Left forelimb (tissue), 1 donor: ENCODE measurements at regions not wholly inside any gene's neighbourhood (a gene's known extent, or its start where the extent isn't known, plus 50 kb on each side); places are given as distances from the start of the nearest gene placed in this dataset.
A peak's percentile ranks its signal among the peaks of the same experiment; 100 is the strongest.
"Not testable (repeated sequence)": the region's sequence is repeated elsewhere in the genome, so short reads cannot be mapped to it uniquely, and the experiment has no call there.

Experiments used
- DNase-seq: peaks from one replicate; pipeline ENCODE4 v3.0.0-alpha.2; 2018; ENCODE audit warnings: low spot score

GRCh38 chr9:134546746-134547145 lies 94.9 kb upstream of the COL5A1 start:
- no peak for DNase-seq

DNA sequence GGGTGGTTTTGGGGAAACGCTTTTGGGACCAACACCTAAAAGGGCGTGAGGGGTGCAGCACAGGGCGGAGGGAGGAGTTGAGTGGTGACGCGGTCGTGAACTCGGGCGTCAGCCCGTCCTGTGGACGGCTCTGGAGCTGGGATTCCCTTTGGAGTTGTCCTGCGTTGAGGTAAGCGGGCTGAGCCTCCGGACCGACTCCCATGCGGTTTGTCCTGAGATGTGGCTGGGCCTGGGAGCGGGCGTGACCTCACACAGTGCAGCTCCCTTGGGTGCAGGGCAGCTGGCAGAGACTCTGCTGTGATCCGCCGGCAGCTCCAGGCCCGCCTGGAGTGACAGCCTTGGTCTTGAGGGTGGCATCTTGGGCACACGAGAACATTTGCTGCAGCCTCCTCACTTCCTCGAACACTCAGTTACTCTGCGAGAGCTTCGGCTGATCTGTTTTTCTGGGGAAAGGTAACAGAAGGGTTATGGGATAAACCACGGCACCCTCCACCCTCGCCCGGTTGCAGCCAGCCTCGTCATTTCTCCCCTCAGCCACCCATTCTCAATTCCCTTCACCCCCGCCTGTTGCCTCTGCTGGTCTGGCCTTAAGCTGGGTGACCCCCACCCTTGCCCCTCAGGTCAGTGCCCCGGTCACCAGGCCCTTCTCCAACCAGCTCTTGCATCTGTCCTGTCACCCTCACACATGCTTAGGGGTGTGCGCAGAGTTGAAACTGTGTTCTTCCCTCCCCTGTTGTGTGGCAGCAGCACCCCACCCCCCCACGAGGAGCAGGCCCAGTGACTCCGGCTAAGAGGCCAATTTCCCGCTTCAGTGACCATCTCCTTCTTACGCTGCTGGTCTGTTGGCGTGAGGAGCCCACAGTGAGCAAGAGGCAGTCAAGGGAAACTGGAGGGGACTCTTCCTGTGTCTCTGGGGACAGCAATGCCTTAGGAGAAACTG lies 94.2 kb upstream of the COL5A1 start:
- DNase-seq = no peak

DNA sequence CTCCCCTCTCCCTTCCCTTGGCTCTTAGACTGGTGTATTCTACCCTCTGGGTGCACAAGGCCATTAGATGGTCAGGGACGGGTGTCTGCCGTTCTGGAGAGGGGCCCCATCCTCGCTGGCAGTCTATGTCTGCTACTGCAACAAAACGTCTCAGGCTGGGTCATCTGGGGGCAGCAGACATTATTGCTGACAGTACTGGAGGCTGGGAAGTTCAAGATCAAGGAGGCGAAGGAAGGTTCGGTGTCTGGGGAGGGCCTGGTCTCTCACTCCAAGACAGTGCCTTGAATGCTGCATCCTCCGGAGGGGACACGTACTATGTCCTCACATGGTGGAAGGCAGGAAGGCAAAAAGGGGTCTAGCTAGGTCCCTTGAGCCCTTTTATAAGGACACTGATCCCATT lies 93.4 kb upstream of the COL5A1 start:
- no peak for DNase-seq

GRCh38 chr9:134548618-134549017 lies 93.0 kb upstream of the COL5A1 start:
- no peak for DNase-seq

DNA sequence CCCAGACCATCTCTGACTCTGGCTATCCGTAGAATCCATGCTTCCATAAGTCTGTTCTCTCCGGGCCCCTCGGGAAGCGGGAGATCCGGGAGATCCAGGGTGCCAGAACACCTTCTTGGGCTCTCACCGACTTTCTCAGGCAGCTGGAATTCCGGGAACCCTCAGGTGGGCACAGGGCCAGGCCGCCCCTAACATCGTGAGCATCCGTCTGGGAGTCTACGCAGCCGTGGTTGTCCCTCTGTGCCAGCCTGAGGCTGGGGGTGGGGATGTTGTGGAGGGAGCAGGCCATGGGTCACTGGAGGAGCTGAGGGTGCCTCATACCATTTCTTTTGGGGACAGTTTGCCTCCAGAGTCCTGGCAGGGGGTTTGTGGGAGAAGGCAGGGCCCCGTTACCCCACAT lies 92.3 kb upstream of the COL5A1 start:
- no peak for DNase-seq

- DNase-seq = not testable (repeated sequence)
Observed at GRCh38 chr9:134550081-134550480, 91.5 kb upstream of the COL5A1 start.

- no peak for DNase-seq
Observed at GRCh38 chr9:134550584-134550983, 91.0 kb upstream of the COL5A1 start.

- no peak for DNase-seq
Observed at GRCh38 chr9:134551176-134551575, 90.4 kb upstream of the COL5A1 start.

DNA sequence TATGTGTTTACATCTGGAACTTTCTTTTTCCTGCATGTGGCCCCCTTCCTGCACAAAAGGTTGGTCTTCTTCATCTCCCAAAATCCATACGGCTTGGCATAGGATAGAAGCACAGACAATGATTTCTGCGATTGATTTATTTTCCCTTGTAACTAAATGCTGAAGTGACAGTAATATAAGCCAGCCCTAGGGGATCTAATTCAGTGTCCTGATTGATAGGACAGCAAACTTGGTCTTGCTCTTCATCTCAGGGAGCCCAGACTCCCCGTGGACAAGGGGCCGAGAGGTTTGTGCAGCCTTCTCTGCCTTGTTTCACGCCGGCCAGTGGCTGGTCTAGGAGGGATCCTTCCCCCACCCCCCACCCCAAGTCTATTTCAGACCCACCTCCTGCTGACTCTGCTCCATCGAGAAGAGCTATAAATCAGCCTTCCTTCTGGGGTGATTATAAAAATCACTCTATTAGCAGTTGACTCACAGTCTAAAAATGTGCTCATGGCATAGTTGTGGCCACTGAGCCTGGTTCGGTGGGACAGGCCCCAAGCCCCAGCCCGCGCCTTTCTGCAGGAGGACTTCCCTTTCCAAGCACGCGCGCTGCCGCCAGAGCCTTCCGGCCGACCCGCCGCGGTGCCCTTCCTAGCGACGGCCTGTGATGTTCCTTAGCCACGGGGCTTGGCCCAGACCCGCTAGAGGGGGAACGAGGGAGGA lies 89.8 kb upstream of the COL5A1 start:
- DNase-seq = no peak

GRCh38 chr9:134552349-134552990 lies 89.1 kb upstream of the COL5A1 start:
- DNase-seq = no peak

GRCh38 chr9:134553061-134553891 lies 88.3 kb upstream of the COL5A1 start:
- peak; percentile 60 for DNase-seq

GRCh38 chr9:134553996-134554372 lies 87.6 kb upstream of the COL5A1 start:
- peak; percentile 59 for DNase-seq

DNA sequence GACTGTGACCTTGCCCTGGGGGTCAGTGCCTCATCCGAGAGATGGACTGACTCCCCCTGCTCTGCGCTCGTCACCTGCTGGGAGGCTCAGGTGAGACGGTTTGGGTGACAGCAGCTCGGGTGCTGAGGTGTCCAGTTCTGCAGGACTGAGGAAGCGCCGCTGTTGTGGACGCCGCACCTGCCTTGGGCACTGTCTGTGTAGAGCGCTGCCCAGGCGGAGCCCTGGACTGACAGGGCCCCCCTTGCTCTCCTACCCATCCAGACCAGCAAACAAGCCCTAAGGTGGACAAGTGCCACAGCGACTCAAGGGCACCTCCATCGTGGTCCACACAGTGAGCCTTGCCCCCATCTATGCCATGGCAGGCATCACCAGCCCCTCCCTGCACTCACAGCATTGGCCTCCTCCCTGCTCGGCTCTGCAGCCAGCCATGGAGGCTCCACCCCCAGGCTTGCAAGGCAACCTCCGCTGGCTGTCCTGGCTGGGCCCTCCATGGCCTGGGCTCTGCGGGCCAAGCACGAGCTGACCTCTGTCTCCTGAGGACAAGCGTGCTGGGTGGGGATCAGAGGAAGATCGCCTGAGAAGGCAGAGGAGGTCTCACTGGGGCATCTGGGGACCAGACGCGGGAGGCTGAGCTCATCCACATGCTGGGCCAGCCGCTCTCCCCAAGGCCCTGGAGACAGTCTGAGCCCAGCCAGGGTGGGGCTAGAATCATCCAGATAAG lies 87.1 kb upstream of the COL5A1 start:
- no peak for DNase-seq

- no peak for DNase-seq
Observed at GRCh38 chr9:134555094-134555650, 86.4 kb upstream of the COL5A1 start.

- peak; percentile 89 for DNase-seq
Observed at GRCh38 chr9:134556531-134557068, 85.0 kb upstream of the COL5A1 start.

DNA sequence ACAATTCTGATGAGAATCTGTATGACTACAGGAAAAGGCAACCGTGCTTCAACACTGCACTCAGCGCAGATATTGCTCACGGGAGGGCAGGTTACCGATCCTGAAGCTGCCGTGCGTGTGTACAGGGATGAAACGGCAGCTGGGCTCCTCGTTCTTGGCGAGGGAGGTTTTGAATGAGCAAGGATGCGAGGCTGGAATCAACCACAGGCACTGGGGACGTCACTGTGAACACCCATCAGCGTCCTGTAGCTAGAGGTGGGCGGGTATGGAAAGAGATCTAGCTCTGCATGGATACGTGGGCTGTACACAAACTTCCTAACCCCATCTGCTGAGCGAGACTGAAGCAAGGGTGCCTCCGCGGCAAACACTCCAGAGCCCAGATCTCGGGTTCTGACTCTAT lies 84.3 kb upstream of the COL5A1 start:
- peak; percentile 65 for DNase-seq

DNA sequence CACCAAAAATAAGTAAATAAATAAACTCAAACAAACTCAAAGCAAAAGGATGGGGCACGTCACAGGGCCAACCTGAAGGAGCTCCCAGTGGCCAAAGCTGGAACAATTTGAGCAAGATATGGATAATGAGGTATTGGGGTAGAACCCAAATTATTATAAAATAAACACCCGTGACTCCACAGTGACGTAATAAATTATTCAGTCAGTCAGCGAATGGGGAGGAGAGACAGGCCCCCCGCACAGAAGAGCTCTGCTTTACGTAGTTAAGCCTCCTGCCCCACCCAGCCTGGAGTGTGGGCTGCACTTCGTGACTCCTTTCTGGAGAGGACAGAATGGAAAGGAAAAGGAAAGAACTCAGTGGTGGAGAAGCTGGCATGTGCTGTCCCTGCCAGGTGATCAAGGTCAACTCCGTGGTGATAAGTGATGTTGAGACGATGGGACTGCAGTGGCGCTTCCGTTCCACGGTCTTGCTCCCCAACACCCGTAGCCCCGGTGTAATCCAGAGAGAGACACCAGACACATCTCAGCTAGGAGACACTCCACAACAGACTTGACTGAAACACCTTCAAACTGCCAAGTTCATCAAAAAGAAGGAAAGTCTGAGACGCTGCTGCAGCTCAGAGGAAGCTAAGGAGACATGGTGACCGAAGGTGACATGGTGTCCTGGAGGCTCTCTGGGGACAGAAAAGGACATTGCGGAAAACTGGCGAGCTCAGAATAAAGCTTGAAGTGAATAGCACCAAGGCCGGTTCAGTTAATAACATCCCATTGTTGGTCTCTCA lies 83.3 kb upstream of the COL5A1 start:
- DNase-seq = peak; percentile 62

GRCh38 chr9:134559013-134559412 lies 82.6 kb upstream of the COL5A1 start:
- DNase-seq = peak; percentile 18

DNA sequence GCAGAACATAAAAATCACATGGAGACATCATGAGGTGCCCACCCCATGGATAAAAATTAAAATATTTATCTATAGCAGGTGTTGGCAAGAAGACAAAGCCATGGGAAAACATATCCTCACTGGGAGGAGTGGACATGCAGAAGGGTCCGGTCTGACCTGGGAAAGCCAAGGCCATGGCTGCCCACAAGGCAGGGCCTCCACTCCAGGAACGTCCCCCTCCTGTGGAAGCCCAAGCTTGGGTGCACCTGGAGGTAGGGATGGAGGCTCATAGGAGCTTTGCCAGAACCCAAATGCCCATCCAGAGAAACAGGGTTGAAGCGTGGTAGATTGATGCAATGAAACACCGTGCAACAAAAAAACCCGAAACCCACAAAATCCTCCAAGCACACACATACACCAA lies 81.4 kb upstream of the COL5A1 start:
- DNase-seq = peak; percentile 22

DNA sequence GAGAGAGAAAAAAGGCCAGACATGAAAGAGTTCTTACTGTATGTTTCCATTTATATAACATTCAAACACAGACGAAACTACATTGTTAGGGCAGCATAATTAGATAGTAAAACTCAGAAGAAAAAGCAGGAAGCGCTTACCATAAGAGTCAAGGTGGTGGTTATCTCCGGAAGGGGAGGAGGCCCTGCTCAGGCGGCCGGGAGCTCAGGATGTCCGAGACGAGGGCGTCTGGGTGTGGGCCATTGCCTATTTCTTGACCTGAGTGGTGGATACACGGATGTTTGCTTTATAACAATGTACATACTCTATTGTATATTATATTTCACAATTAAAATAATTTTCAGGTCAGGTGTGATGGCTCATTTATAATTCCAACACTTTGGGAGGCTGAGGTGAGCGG lies 80.9 kb upstream of the COL5A1 start:
- no peak for DNase-seq
